ENCODE measurements at regions not wholly inside any gene's neighbourhood (a gene's known extent, or its start where the extent isn't known, plus 50 kb on each side); places are given as distances from the start of the nearest gene placed in this dataset.

GRCh38 chr2:14524803-14525080 lies 107.8 kb upstream of the LRATD1 start:
- TF ChIP-seq CTCF (optimal IDR thresholded peaks at IDR 0.05 in 1 of 3, IDR thresholded peaks at IDR 0.05 in 1 of 3, conservative IDR thresholded peaks at IDR 0.05 in 1 of 3; ENCODE audit: extremely low read depth in 1 of 3, insufficient read depth in 2 of 3, low read length in 3 of 3) (no peak), EZH2 (IDR thresholded peaks at IDR 0.05; ENCODE audit: low read length) (no peak)
